ENCODE measurements at regions not wholly inside any gene's neighbourhood (a gene's known extent, or its start where the extent isn't known, plus 50 kb on each side); places are given as distances from the start of the nearest gene placed in this dataset.

- Histone ChIP-seq H3K27ac (ENCODE audit: low read depth, low read length) (no peak overlapping the region), H4K20me1 (ENCODE audit: insufficient read depth, low read length) (no peaks in the 10 kb centered on the region), H3K9me3 (ENCODE audit: low read depth, low read length) (no peaks in the 10 kb centered on the region), H3K4me2 (ENCODE audit: insufficient read depth, low read length) (no peak overlapping the region), H3K4me1 (ENCODE audit: insufficient read depth, low read length) (no peaks in the 10 kb centered on the region), H2AFZ (ENCODE audit: low read length) (no peak overlapping the region), H3K36me3 (ENCODE audit: insufficient read depth, low read length) (no peaks in the 10 kb centered on the region), H3K79me2 (ENCODE audit: insufficient read depth, low read length) (no peaks in the 10 kb centered on the region), H3K4me3 (ENCODE audit: insufficient read depth, low read length) (no peak overlapping the region), H3K27me3 (ENCODE audit: insufficient read depth, low read length) (no peaks in the 10 kb centered on the region)
- TF ChIP-seq, protein P1, sequence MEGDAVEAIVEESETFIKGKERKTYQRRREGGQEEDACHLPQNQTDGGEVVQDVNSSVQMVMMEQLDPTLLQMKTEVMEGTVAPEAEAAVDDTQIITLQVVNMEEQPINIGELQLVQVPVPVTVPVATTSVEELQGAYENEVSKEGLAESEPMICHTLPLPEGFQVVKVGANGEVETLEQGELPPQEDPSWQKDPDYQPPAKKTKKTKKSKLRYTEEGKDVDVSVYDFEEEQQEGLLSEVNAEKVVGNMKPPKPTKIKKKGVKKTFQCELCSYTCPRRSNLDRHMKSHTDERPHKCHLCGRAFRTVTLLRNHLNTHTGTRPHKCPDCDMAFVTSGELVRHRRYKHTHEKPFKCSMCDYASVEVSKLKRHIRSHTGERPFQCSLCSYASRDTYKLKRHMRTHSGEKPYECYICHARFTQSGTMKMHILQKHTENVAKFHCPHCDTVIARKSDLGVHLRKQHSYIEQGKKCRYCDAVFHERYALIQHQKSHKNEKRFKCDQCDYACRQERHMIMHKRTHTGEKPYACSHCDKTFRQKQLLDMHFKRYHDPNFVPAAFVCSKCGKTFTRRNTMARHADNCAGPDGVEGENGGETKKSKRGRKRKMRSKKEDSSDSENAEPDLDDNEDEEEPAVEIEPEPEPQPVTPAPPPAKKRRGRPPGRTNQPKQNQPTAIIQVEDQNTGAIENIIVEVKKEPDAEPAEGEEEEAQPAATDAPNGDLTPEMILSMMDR (IDR thresholded peaks at IDR 0.05; ENCODE audit: extremely low read depth, low read depth, low read length) = no peak
- DNase-seq (ENCODE audit: insufficient read length, low spot score, missing footprints) = no peak
These were observed 302.2 kb downstream of the EFNB2 start for GRCh38 chr13:106233134-106233735.

DNA sequence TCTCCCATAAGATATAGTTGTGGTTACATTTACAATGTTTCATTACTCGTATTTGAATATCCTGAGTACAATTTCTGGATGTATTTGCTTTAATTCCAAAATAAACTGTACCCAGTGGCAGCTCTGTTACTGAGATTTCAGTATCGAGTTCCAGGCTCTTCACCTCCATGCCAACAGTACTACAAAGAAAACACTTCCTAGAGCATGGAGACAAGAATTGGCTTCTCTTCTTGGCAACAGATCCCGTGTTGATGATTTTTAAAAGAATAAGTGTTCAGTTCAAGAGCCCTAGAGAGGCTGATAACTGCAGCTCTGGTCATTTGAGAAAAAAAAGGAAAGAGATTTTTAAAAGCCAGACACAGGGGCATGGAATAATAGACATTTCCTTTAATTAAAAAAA, 302.8 kb downstream of the EFNB2 start:
- H3K27ac ChIP-seq (ENCODE audit: low read depth, low read length) = no peak overlapping the region
- H4K20me1 ChIP-seq (ENCODE audit: insufficient read depth, low read length) = no peaks in the 10 kb centered on the region
- H3K79me2 ChIP-seq (ENCODE audit: insufficient read depth, low read length) = no peaks in the 10 kb centered on the region
- no peaks in the 10 kb centered on the region for H3K36me3 ChIP-seq (ENCODE audit: insufficient read depth, low read length)
- no peaks in the 10 kb centered on the region for H3K27me3 ChIP-seq (ENCODE audit: insufficient read depth, low read length)
- DNase-seq (ENCODE audit: insufficient read length, low spot score, missing footprints) = no peak
- no peak overlapping the region for H3K4me3 ChIP-seq (ENCODE audit: insufficient read depth, low read length)
- no peak overlapping the region for H2AFZ ChIP-seq (ENCODE audit: low read length)
- no peaks in the 10 kb centered on the region for H3K4me1 ChIP-seq (ENCODE audit: insufficient read depth, low read length)
- TF ChIP-seq, protein P1 (IDR thresholded peaks at IDR 0.05; ENCODE audit: extremely low read depth, low read depth, low read length) = no peak
- no peak overlapping the region for H3K4me2 ChIP-seq (ENCODE audit: insufficient read depth, low read length)
- no peaks in the 10 kb centered on the region for H3K9me3 ChIP-seq (ENCODE audit: low read depth, low read length)

DNA sequence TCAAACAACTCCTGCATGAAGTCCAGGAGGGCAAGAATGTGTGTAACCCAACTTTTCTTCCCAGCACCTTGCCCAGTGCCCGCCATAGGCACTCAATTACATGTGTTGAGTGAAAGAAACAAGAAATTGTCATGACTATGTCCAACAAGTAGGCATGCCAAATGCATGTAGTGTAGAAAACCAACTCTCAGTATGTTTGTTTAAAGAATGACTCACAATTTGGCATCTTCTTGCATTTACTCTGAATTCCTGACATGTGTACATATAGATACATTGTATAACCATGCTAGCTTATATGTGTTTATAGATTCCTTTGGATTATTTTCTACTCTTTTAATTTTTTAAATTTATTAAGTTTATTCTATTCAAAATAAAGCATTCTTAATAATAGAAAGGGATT, 305.0 kb downstream of the EFNB2 start:
- Histone ChIP-seq H3K9me3 (ENCODE audit: low read depth, low read length) (no peaks in the 10 kb centered on the region), H3K27me3 (ENCODE audit: insufficient read depth, low read length) (no peaks in the 10 kb centered on the region), H3K27ac (ENCODE audit: low read depth, low read length) (no peak overlapping the region), H3K4me3 (ENCODE audit: insufficient read depth, low read length) (no peak overlapping the region), H4K20me1 (ENCODE audit: insufficient read depth, low read length) (no peaks in the 10 kb centered on the region), H3K4me1 (ENCODE audit: insufficient read depth, low read length) (no peaks in the 10 kb centered on the region), H3K36me3 (ENCODE audit: insufficient read depth, low read length) (no peaks in the 10 kb centered on the region), H2AFZ (ENCODE audit: low read length) (no peak overlapping the region), H3K4me2 (ENCODE audit: insufficient read depth, low read length) (no peak overlapping the region), H3K79me2 (ENCODE audit: insufficient read depth, low read length) (no peaks in the 10 kb centered on the region)
- TF ChIP-seq, protein P1 (IDR thresholded peaks at IDR 0.05; ENCODE audit: extremely low read depth, low read depth, low read length) = no peak
- peak; percentile 69 for DNase-seq (ENCODE audit: insufficient read length, low spot score, missing footprints)

DNA sequence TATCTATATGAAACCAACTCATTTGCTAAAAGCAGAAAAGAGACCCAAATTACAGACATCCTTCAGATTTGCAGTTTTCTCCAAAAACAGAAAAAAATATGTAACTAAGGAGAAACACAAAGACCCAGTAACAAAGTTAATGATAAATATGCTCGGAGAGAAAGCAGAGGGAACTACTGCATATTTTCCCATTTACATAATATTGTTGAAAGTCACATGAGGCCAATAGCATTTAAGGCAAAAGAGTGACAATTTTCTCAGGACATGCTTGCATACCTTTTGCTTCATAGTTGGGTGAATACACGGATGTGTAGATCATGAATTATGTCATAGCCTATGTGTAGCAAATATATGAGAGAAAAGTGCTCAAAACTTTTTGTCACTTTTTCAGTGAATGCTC, 310.3 kb downstream of the EFNB2 start:
- Histone ChIP-seq H3K79me2 (ENCODE audit: insufficient read depth, low read length) (no peaks in the 10 kb centered on the region), H3K27ac (ENCODE audit: low read depth, low read length) (no peak overlapping the region), H3K4me1 (ENCODE audit: insufficient read depth, low read length) (peaks cover 6% of the 10 kb centered on the region), H3K36me3 (ENCODE audit: insufficient read depth, low read length) (no peaks in the 10 kb centered on the region), H2AFZ (ENCODE audit: low read length) (no peak overlapping the region), H3K4me3 (ENCODE audit: insufficient read depth, low read length) (no peak overlapping the region), H3K9me3 (ENCODE audit: low read depth, low read length) (no peaks in the 10 kb centered on the region), H3K4me2 (ENCODE audit: insufficient read depth, low read length) (no peak overlapping the region), H3K27me3 (ENCODE audit: insufficient read depth, low read length) (no peaks in the 10 kb centered on the region), H4K20me1 (ENCODE audit: insufficient read depth, low read length) (no peaks in the 10 kb centered on the region)
- TF ChIP-seq, protein P1 (IDR thresholded peaks at IDR 0.05; ENCODE audit: extremely low read depth, low read depth, low read length) = no peak
- DNase-seq (ENCODE audit: insufficient read length, low spot score, missing footprints) = no peak

Measured in osteoblast (primary cell).